OCI-LY3 (cell line): ENCODE measurements at regions not wholly inside any gene's neighbourhood (a gene's known extent, or its start where the extent isn't known, plus 50 kb on each side); places are given as distances from the start of the nearest gene placed in this dataset.

Experiments used
- H2AFZ ChIP-seq: fragments of 200-600, 300-600 bp; shearing (Covaris generic); 2 replicates; pipeline ENCODE4 v1.6.0; 2014; ENCODE audit warnings: antibody characterized with exemption, low read depth, low read length
- H3K27ac ChIP-seq: fragments of 200-600, 300-600 bp; sonication (generic); 2 replicates; pipeline ENCODE4 v1.5.1; 2014; ENCODE audit warnings: mild to moderate bottlenecking, low read length, moderate library complexity, mixed read lengths
- H3K27me3 ChIP-seq: fragments of 200-600, 300-600 bp; sonication (generic); 2 replicates; pipeline ENCODE4 v1.6.1; 2014; ENCODE audit warnings: low read depth, low read length, mixed read lengths
- H3K36me3 ChIP-seq: fragments of 200-600, 300-600 bp; sonication (generic); replicated peaks from 2 replicates; pipeline ENCODE3; 2014; ENCODE audit warnings: low read depth, low read length, mixed read lengths
- H3K4me1 ChIP-seq: fragments of 300-600, 200-600 bp; sonication (generic); 2 replicates; pipeline ENCODE4 v1.6.1; 2014; ENCODE audit warnings: low read length, mixed read lengths
- H3K4me2 ChIP-seq: fragments of 200-600, 300-600 bp; sonication (generic); 2 replicates; pipeline ENCODE4 v1.6.1; 2014; ENCODE audit warnings: low read length, mixed read lengths
- H3K4me3 ChIP-seq: fragments of 300-600, 200-600 bp; sonication (generic); 2 replicates; pipeline ENCODE4 v1.5.1; 2014; ENCODE audit warnings: antibody characterized with exemption, mild to moderate bottlenecking, low read length, moderate library complexity
- H3K79me2 ChIP-seq: fragments of 300-600, 200-600 bp; shearing (Covaris generic); 2 replicates; pipeline ENCODE4 v1.6.1; 2014; ENCODE audit warnings: mild to moderate bottlenecking, low read length, mixed read lengths
- H3K9ac ChIP-seq: fragments of 300-600, 200-600 bp; shearing (Covaris generic); 2 replicates; pipeline ENCODE4 v1.6.0; 2014; ENCODE audit warnings: mild to moderate bottlenecking, low read length, moderate library complexity
- H3K9me3 ChIP-seq: fragments of 200-600, 300-600 bp; shearing (Covaris generic); 2 replicates; pipeline ENCODE4 v1.6.1; 2014; ENCODE audit warnings: low read length, mixed read lengths; ENCODE audit not compliant: insufficient read depth
- H4K20me1 ChIP-seq: fragments of 200-600, 300-600 bp; sonication (generic); 2 replicates; pipeline ENCODE4 v1.6.1; 2016; ENCODE audit warnings: low read length, mixed read lengths; ENCODE audit not compliant: insufficient read depth
- CTCF ChIP-seq: fragments of 200-600, 300-600 bp; sonication (generic); IDR thresholded peaks from 2 replicates; pipeline ENCODE4 v1.5.1; 2014; ENCODE audit warnings: antibody characterized with exemption, low read length, low read depth
- EZH2phosphoT487 ChIP-seq: fragments of 200-600 bp; shearing (Covaris generic); IDR thresholded peaks from 2 replicates; pipeline ENCODE4 v1.6.1; 2018; ENCODE audit warnings: antibody characterized with exemption, mixed run types, low read depth

GRCh38 chr12:4134448-4135263, 138.9 kb upstream of the CCND2 start:
- Histone ChIP-seq H3K4me1 (peaks cover 84% of the 10 kb centered on the region), H3K36me3 (peaks cover 11% of the 10 kb centered on the region), H3K4me3 (peak overlapping the region; percentile 27), H4K20me1 (no peaks in the 10 kb centered on the region), H3K27me3 (no peaks in the 10 kb centered on the region), H3K9ac (peak overlapping the region; percentile 76), H3K4me2 (peak overlapping the region; percentile 56), H3K27ac (peak overlapping the region; percentile 97), H2AFZ (no peak overlapping the region), H3K9me3 (no peaks in the 10 kb centered on the region), H3K79me2 (peaks cover 4% of the 10 kb centered on the region; the same call in 1 of the 2 replicates)
- TF ChIP-seq EZH2phosphoT487 = no peak
- TF ChIP-seq CTCF = no peak

GRCh38 chr12:4133636-4134447, 139.7 kb upstream of the CCND2 start:
- peak overlapping the region; percentile 27 for H3K4me3 ChIP-seq
- no peak overlapping the region for H2AFZ ChIP-seq
- peak overlapping the region; percentile 76 for H3K9ac ChIP-seq
- peaks cover 79% of the 10 kb centered on the region for H3K4me1 ChIP-seq
- peak overlapping the region; percentile 97 for H3K27ac ChIP-seq
- TF ChIP-seq CTCF (no peak), EZH2phosphoT487 (no peak)
- peaks cover 4% of the 10 kb centered on the region; the same call in 1 of the 2 replicates for H3K79me2 ChIP-seq
- no peaks in the 10 kb centered on the region for H4K20me1 ChIP-seq
- peak overlapping the region; percentile 56 for H3K4me2 ChIP-seq
- no peaks in the 10 kb centered on the region for H3K9me3 ChIP-seq
- peaks cover 11% of the 10 kb centered on the region for H3K36me3 ChIP-seq
- no peaks in the 10 kb centered on the region for H3K27me3 ChIP-seq

- Histone ChIP-seq H3K4me1 (peaks cover 82% of the 10 kb centered on the region), H3K4me2 (peak overlapping the region; percentile 56), H3K4me3 (peak overlapping the region; percentile 2; the same call in 1 of the 2 replicates), H3K9ac (peak overlapping the region; percentile 76), H3K27me3 (no peaks in the 10 kb centered on the region), H3K79me2 (peaks cover 4% of the 10 kb centered on the region; the same call in 1 of the 2 replicates), H3K9me3 (no peaks in the 10 kb centered on the region), H3K27ac (peak overlapping the region; percentile 97), H3K36me3 (peaks cover 16% of the 10 kb centered on the region), H4K20me1 (no peaks in the 10 kb centered on the region), H2AFZ (no peak overlapping the region)
- TF ChIP-seq CTCF (no peak), EZH2phosphoT487 (no peak)
Measured at GRCh38 chr12:4133029-4133428, 140.5 kb upstream of the CCND2 start.

GRCh38 chr12:4121506-4122020, 152.0 kb upstream of the CCND2 start:
- Histone ChIP-seq H3K27me3 (no peaks in the 10 kb centered on the region), H3K36me3 (peaks cover 4% of the 10 kb centered on the region)
- TF ChIP-seq EZH2phosphoT487 (no peak), CTCF (no peak)

More at GRCh38 chr12:4121506-4122020, 152.0 kb upstream of the CCND2 start:
- H4K20me1 ChIP-seq = no peaks in the 10 kb centered on the region
- peaks cover 49% of the 10 kb centered on the region for H3K4me1 ChIP-seq
- peaks cover 5% of the 10 kb centered on the region for H3K79me2 ChIP-seq
- no peaks in the 10 kb centered on the region for H3K9me3 ChIP-seq
- H3K4me2 ChIP-seq = no peak overlapping the region
- H3K4me3 ChIP-seq = no peak overlapping the region
- H3K9ac ChIP-seq = no peak overlapping the region
- H2AFZ ChIP-seq = no peak overlapping the region
- no peak overlapping the region; the same call in 1 of the 2 replicates for H3K27ac ChIP-seq
